HL-60 (cell line): ENCODE measurements at regions not wholly inside any gene's neighbourhood (a gene's known extent, or its start where the extent isn't known, plus 50 kb on each side); places are given as distances from the start of the nearest gene placed in this dataset.

Experiments
- DNase-seq, 2 experiments: peaks; one replicate each; pipeline ENCODE4 v3.0.0-alpha.2; 2010 to 2020; ENCODE audit warnings: low read depth in 1 of 2, low spot score in 1 of 2
- H3K27ac ChIP-seq: fragments of 250-450 bp; sonication (Bioruptor Pico); replicated peaks from 2 replicates; pipeline ENCODE4 v1.5.1; 2020; ENCODE audit warnings: mild to moderate bottlenecking, moderate library complexity
- H3K27me3 ChIP-seq: fragments of 250-450 bp; sonication (Bioruptor Pico); 2 replicates; pipeline ENCODE4 v1.5.1; 2021; ENCODE audit warnings: mild to moderate bottlenecking, moderate library complexity; ENCODE audit not compliant: insufficient read depth, poor library complexity, severe bottlenecking
- H3K4me3 ChIP-seq: replicated peaks from 2 replicates; pipeline ENCODE4 v1.5.1; 2011; ENCODE audit warnings: mild to moderate bottlenecking, control low read depth, low read length; ENCODE audit not compliant: insufficient read depth
- CTCF ChIP-seq: IDR thresholded peaks from one replicate; pipeline ENCODE4 v1.5.1; 2011; ENCODE audit warnings: low read length, control low read depth, inconsistent platforms; ENCODE audit not compliant: insufficient read depth
- GABPA ChIP-seq: IDR thresholded peaks from 2 replicates; pipeline ENCODE4 v1.6.1; 2012; ENCODE audit warnings: low read depth
- POLR2AphosphoS5 ChIP-seq: IDR thresholded peaks from 2 replicates; pipeline ENCODE4 v1.6.1; 2012; ENCODE audit warnings: low read depth
- REST ChIP-seq: IDR thresholded peaks from 2 replicates; pipeline ENCODE4 v1.6.1; 2012; ENCODE audit warnings: low read depth; ENCODE audit not compliant: insufficient replicate concordance
- SPI1 ChIP-seq: IDR thresholded peaks from 2 replicates; pipeline ENCODE4 v1.6.1; 2012; ENCODE audit warnings: low read depth, mild to moderate bottlenecking, borderline replicate concordance

- H3K27ac ChIP-seq: no peak overlapping the region
- no peak for TF ChIP-seq CTCF
- no peak for TF ChIP-seq POLR2AphosphoS5
- no peak for TF ChIP-seq SPI1
- TF ChIP-seq REST: no peak
- TF ChIP-seq GABPA: no peak
- no peak overlapping the region for H3K4me3 ChIP-seq
- DNase-seq: no peak
- H3K27me3 ChIP-seq: no peaks in the 10 kb centered on the region
These were observed 496.9 kb upstream of the ZMIZ1 start for GRCh38 chr10:78571891-78572290.

GRCh38 chr10:78572565-78572964 lies 496.2 kb upstream of the ZMIZ1 start:
- no peaks in the 10 kb centered on the region for H3K27me3 ChIP-seq
- no peak for TF ChIP-seq POLR2AphosphoS5
- no peak for TF ChIP-seq SPI1
- TF ChIP-seq REST: no peak
- no peak for TF ChIP-seq CTCF
- no peak for TF ChIP-seq GABPA
- no peak for DNase-seq
- H3K4me3 ChIP-seq: no peak overlapping the region
- H3K27ac ChIP-seq: no peak overlapping the region

GRCh38 chr10:78574547-78574946 lies 494.2 kb upstream of the ZMIZ1 start:
- Histone ChIP-seq H3K27me3 (no peaks in the 10 kb centered on the region), H3K4me3 (no peak overlapping the region), H3K27ac (no peak overlapping the region)
- DNase-seq: no peak
- TF ChIP-seq SPI1 (no peak), CTCF (no peak), POLR2AphosphoS5 (no peak), GABPA (no peak), REST (no peak)
